GM19395 (cell line): ENCODE measurements at regions not wholly inside any gene's neighbourhood (a gene's known extent, or its start where the extent isn't known, plus 50 kb on each side); places are given as distances from the start of the nearest gene placed in this dataset.

Experiments
- ATAC-seq: cut with Tn5 transposase; IDR thresholded peaks from one replicate; pipeline ENCODE4 v1.9.1; 2021; ENCODE audit warnings: mild to moderate bottlenecking, moderate library complexity; ENCODE audit not compliant: unreplicated experiment

DNA sequence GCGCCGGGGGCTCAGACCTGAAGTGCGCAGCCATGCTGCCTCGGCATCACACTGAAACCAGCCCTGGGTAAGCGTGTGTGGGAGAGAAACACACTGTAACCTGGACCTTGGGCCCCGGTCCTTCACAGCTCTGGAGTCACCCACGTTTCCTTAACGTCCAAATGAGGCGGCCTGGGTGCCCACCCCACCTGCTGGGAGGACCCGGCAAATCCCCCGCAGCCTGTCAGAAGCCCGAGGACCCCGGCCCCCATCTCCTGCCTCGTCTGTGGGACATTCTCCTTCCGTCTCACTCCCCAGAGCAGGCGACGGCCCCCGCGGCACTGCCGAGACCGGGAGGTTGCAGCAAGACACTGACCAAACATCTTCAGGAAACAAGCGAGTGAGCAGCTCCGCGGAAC lies 66.5 kb upstream of the GALNT9 start:
- ATAC-seq: no peak

DNA sequence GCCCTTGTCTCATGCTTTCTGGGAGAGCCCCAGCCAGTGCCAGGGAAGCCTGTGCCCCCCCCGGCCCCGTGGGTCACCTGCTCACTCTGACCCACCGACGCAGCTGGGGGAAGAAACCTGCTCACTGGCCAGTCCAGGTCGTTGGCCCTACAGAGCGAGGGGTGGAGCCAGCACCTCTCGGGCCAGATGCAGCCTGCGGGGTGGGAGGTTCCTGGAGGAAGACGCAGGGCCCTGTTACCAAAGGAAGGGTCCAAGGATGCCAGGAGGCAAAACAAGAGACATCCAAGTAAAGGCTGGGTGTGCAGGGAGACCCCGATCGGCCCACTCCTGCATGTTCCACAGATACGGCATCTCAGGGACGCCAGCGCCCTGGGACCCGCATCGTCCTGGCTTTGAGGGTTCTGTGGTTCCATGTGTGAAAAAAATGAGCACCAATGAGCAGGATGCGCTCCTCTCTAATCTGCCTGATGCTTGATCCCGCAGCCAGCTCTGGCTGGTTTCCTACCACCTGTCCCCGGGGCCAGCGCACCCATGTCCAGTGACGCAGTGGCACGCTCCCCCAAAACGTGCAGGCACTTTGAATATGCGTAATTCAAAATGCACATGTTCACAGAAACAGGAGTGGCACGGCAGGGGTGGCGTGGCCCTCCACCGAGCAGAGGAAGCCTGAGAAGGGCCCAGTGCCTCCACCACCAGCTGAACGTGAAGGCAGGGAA lies 66.0 kb upstream of the GALNT9 start:
- no peak for ATAC-seq

DNA sequence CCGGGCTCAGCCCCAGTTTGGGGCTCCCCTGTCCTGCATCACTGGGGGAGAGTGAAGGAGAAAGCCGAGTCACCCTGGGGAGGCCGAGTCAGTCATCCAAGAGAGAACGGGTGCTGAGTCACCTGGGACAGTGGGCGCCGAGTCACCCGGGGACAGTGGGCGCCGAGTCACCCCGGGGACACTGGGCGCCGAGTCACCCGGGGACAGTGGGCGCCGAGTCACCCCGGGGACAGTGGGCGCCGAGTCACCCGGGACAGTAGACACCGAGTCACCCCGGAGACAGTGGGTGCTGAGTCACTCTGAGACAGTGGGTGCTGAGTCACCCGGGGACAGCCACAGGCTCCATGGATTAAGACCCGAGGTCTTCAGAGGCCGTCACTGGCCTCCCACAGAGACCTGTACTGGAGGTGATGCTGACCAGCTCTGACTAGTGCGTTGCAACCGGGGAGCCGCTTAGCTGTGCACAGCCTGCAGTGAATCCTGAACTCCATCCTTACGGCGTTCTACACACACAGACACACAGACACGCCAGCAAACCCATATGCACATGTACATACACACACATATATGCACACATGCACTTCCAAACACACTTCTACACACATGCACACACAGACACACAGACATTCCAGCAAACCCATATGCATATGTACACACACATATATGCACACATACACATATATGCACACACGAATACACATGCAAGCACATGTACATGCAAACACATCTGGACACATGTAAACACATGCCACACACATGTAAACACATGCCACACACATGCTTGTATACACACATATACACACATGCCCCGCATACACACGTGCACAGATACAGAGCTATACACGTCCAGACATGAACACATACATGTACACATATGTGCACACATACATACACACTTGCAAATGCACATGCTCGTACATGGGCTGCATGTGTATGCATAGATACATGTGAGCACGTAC lies 64.9 kb upstream of the GALNT9 start:
- no peak for ATAC-seq

DNA sequence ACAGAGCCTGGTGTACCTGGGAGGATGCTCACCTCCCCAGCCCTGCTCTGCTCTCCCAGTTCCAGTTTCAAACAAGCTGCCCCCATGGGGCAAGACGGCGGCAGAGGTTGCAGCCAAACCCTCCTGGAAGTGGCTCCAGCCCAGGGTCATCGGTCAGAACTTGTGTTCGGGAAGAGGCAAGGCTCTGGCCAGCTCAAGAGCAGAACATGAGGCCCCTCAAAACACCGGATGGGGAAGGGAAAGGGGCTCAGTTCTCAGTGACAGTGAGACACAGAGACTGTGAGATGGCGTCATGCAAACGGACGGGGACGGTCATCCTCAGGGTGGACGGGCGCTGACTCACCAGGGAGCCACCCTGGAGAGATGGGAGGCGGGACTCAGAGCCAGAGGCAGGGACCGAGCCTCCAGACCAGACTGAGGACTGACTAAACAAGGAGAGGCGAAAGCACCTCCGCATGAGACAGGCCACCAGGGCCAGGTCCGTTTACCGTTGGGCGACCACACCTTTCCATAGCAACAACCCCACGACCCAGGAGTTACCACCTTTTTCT lies 63.9 kb upstream of the GALNT9 start:
- no peak for ATAC-seq

DNA sequence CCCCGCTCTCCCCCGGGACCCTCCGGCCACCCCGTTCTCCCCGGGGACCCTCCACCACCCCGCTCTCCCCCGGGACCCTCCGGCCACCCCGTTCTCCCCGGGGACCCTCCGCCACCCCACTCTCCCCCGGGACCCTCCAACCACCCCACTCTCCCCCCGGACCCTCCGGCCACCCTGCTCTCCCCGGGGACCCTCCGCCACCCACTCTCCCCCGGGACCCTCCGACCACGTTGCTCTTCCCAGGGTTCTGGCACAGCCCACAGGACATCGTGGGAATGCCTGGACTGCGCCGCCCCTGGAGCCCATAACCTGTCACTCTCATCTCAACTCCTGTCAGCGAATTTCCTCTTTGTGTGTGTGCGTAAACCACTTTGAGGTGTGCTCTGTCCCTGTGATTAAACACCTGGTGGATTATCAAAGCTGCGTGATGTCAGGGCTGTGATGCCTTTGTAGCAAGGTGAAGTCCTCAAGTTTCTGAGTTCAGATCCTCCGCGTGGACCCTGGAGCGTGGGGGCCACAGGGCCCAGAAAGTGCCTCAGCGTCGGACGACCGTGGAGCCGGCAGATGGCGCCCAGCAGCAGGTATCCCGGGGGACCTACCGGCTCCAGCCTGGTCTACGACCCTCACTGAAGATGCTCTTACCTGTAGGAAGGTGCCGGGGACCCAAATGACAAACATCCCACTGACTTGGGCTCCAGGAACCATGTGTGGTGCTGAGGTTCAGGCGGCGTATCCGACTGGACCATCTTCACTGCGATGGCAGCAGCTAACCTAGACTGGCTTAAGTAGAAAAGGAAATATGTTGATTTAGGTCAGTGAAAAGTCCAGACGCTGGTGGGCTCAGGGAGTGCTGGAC lies 63.2 kb upstream of the GALNT9 start:
- no peak for ATAC-seq

DNA sequence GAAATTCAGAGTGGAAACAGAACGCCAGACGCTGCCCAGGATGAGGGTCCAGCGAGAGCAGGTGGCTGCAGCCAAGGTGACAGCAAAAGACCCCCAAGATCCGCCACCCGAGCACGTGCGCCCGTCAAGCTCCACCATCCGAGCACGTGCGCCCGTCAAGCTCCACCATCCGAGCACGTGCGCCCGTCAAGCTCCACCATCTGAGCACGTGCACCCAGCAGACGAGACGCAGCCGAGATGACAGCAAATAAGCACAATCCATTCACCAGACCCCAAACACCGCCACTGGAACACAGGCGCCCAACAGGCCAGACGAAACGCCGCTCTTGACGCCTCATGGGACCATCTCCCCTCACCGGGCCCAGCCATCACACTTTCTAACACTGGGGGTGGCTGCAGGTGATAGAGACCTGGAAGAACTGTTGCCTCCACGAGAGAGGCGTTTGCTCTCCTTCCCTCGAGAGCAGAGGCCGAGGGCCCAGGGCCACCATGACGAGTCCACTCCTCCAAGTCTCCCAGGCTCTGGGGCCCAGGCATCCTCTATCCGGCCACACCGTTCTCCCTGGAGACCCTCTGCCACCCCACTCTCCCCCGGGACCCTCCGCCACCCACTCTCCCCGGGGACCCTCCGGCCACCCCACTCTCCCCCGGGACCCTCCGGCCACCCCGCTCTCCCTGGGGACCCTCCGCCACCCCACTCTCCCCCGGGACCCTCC lies 62.1 kb upstream of the GALNT9 start:
- ATAC-seq: no peak

DNA sequence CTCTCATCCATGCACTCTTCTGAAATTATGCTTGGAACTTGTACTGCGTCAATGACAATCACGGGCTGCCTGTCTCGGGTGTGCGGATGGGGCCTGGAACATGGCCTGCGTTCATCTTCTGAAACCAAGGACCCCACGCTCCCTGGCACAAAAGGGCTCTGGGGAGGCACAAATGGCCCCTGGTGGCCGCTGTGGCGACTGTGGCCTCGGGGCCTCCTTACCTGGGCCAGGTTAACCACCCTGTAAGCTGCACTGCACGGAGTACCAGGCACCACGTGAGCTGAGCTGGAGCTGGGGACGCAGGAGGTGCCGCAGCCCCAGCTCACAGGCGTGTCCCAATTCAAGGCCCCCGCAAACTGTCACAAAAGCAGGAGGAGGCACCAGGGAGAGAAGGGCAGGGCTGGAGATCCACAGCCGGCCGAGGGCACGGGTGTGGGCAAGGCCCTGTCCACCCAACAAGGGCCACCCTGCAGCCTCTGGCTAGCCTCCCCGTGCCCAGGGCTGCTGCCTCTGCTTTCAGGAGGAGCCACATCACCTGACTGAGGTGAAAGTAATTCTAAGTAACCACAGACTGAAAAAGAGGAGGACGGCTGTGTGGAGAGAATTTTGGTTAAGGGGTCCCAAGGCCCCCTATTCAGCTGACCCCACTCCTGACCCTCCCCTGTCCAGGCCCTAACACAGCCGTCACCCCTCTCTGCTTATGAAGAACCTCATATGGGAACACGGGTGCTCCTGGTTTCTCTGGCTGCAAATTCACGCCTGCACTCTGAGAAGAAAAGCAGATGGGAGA lies 61.1 kb upstream of the GALNT9 start:
- ATAC-seq: no peak

DNA sequence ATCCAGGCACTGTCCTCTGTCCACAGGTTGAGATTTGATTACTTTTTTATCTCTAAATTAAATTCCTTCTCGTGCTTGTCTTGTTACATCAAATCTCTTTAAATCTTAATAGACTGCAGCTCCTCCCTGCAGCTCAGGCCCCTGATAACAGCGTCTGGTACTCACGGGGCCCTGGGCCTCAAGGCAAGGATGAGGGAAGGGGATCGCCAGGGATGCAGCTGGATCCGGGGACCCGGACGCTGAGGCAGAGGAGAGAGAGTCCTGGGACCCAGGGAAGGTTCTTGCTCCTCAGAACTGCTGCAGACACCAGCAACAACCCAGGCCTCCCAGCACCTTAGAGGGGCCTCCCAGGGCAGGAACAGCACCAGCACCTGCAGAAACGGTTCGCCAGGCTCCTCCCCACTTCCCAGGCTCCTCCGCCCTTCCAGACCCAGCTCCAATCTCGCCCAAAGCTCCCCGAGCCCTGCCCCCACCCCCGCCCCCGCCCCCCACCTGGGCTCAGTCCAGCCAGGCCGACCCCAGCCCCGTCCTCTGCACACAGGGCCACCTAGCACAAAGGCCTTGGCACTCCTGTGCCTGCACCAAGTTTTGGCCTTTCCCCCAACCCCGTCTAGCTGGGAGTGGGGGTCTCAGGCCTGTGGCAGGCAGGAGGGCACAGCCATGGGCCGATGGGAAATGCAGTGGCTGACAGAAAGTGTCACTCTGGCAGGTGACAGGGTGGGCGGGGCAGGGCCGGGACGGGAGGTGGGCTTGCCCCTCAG lies 60.3 kb upstream of the GALNT9 start:
- no peak for ATAC-seq

DNA sequence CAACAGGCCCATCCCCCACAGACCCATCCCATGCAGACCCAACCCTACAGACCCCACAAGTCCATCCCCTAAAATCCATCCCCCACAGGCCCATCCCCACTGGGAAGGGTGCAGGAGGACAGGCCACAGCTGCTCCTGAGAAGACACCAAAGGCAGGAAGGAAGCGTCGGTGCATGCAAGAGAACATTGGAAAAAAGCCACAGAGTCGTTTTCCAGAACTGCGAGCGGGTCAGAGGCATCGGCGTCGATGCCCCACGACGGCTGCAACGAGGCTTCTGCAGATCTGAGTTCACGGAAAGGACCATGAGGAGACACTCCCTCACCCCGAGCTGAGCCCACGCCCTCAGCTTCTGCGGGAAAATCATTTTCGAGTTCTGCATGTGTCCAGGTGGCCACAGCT lies 59.6 kb upstream of the GALNT9 start:
- no peak for ATAC-seq

DNA sequence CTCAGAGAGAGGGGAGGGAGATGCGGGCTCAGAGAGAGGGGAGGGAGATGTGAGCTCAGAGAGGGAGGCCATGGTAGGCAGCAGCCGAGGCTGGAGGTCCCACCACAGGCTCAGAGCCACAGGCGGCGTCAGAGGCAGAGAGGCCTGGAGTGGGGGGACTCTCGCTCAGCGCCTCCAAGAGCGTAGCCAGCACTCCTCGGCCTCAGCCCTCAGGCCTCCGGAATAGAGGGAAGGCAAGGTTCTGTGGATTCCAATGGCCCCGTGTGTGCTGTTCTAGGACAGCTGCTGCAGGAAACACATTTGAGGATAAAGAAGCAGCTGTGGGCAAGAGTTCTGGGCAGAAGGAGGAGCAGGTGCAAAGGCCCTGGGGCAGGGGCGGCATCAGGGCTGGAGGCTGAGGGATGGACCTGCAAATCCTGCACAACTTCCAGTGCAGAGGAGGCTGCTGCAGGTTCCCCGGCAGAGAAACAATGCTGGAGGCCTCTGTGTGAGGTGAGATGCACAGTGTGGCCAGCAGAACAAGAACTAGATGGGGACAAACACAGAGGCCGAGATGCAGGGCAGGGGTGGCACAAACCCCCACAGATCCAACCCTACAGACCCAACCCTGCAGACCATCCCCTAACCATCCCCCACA lies 59.1 kb upstream of the GALNT9 start:
- no peak for ATAC-seq

DNA sequence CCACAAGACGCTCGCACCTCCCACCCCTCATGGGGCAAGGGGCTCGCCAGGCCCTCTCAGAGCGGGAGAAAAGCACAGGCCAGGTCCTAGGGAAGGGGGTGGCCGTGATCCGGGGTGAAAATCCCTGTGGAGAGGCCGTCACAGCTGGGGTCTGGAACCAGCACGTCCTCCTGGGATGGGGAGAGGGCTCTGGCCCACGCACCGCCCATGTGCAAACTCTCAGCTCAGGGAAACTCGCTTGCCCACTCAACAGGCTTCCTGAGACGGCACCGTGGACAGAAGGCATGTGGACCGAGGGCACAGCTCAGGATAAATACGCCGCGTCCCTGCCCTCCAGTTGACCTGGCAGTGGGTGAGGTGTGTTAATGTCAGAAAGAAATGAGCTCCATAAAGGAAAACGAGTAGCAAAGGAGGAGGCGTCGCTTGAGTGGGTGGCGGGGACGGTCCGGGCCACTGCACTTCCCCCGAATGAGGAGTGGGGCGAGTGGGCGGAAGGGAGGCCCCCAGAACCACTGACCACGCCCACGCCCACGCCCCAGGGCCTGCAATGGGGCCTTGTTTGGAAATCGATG lies 57.6 kb upstream of the GALNT9 start:
- no peak for ATAC-seq

DNA sequence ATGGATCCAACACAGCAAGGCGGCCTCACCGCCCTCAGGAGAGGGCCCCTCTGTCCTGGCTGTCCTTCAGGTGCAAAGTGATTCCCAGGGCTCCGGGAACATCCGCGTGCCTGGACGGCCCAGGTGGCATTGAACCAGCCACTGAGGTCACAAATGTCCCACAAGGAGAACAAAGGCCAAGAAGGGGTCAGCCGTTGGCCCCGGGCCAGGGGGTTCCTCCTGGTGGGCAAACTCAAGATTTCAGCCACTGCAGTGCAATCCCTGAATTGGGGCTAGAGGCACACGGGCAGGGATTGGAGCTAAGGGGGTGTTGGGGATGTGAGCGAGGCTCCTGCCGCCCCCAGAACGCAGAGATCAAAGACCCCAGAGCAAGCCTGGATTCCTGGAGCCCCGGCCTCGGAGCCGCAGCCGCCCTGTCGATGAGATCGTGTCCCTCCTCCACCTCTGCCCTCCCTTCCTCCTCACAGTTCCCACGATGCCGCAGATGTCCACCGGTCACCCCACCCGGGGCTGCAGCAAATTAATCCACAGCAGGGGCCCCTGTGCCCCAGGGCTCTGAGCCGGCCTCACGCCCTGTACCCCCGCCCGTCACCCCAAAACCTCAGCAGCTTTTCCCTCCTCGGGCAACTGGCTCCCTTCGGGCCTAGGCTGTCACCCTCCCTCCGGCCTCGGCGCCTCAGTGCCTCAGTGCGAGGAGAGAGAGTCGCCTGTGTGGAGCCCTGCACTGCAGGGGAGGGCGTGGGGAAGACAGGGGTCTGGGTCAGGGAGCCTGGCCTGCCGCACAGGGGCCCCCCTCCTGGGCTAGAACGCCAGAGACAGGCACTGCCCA lies 56.7 kb upstream of the GALNT9 start:
- ATAC-seq: no peak

DNA sequence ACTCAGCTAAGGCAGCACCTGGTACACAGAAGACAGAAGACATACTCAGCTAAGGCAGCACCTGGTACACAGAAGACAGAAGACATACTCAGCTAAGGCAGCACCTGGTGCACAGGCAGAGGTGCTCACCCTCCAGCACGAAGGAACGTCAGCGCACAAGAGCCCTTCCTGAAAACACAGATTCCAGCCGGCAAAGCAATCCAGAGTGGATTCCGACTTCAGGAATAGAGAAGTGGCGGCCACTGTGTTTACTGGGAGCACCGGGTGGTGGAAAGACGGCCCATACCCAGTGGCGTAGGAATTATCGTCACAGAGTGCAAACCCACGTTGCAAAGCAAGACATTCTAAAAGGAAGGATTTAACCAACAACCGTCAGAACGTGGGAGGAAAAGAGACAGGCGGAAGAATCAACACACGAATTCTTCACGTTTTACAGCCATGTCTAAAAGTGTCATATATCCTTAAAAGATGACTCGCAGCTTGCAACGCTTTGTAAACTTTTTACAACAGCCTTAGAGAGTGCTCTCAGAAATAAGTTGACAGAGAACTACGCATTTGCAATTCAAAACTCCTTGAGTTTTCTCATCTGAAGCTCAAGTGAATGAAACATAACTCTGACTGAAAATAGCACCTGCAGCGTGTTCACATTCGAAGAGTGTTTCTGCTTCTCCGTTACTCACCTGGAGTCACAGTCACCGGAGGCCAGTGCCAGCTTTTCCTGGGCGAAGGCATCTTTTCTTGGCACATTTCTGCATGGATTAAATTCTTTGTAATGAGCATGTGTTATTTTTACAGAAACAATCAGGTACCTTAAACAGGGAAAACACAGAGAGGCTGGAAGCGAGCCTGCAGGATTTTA lies 55.8 kb upstream of the GALNT9 start:
- ATAC-seq: no peak

DNA sequence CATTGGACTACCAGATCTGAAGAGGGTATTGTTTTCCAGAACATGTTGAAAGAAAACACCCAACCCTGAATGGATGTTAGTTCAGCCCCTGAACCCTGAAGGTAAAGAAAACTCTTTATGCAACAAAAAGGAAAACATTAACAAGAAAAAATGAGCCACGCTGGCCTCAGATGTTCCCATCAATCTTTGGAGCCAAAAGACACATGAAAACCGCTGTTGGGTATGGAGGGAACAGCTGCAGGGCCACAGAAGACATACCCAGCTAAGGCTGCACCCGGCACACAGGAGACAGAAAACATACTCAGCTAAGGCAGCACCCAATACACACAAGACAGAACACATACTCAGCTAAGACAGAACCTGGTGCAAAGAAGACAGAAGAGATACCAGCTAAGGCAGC lies 51.3 kb upstream of the GALNT9 start:
- ATAC-seq: no peak

DNA sequence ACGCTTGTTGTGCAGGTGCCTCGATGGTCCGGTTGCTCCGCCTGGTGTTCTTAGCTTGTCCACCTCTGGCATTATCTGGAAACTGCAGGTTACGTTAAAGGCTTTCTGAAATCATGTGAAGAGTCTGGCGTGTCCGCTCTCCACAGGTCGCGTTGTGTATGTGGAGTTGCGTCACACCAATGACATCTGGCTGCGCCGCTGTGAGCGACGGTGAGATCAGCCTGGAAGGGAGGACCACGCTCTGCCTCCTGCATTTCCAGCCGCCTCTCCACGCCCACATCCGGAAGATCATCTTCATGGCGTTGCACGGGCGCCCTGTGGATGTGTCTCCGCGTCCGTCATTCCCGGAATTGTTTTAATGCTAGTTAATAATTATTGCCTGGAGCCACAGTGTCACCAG lies 50.6 kb upstream of the GALNT9 start:
- ATAC-seq: no peak

DNA sequence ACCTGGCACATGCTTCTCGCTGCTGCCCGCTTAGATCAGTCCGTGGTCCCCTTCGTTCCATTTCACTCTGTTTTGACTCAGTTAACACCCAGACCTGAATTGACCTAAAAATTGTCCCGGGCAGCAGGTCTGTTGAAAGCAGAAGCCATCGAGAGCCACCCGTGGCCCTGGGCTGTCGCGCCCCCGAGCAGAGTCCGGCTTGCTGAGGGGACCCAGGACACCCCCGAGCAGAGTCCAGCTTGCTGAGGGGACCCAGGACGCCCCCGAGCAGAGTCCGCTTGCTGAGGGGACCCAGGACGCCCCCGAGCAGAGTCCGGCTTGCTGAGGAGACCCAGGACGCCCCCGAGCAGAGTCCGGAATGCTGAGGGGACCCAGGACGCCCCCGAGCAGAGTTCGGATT lies 50.2 kb upstream of the GALNT9 start:
- ATAC-seq: no peak
